ENCODE measurements at regions not wholly inside any gene's neighbourhood (a gene's known extent, or its start where the extent isn't known, plus 50 kb on each side); places are given as distances from the start of the nearest gene placed in this dataset.

- H3K27ac Mint-ChIP-seq: no peak overlapping the region; a peak in 1 of 7 replicates
Measured at GRCh38 chr12:124637581-124637981, 70.2 kb upstream of the NCOR2 start.

More at GRCh38 chr12:124637581-124637981, 70.2 kb upstream of the NCOR2 start:
- no peak overlapping the region for H3K18ac ChIP-seq (ENCODE audit: insufficient read length, low read depth, low read length)
- no peaks in the 10 kb centered on the region for H3K36me3 Mint-ChIP-seq (ENCODE audit: insufficient read depth in 1 of 3, low read depth in 3 of 3)
- no peak overlapping the region for H2BK15ac ChIP-seq (ENCODE audit: low read depth, low read length)
- H2BK20ac ChIP-seq (ENCODE audit: low read depth, low read length, poor library complexity, severe bottlenecking): no peak overlapping the region
- no peak for TF ChIP-seq CTCF (conservative IDR thresholded peaks at IDR 0.05)
- no peak overlapping the region for H4K8ac ChIP-seq (replicated peaks; ENCODE audit: insufficient read length, low read depth, low read length)
- no peaks in the 10 kb centered on the region for H3K9me3 ChIP-seq (ENCODE audit: control insufficient read depth, low read depth, low read length)
- H3K4me1 Mint-ChIP-seq: peaks cover 20 to 21% of the 10 kb centered on the region in 2 experiments
- no peak for DNase-seq
- peaks cover under 1% of the 10 kb centered on the region; the same call in 1 of the 2 replicates for H3K4me1 ChIP-seq (ENCODE audit: insufficient read depth, low read length)
- no peak overlapping the region for H4K91ac ChIP-seq (ENCODE audit: insufficient read length, low read depth, low read length)
- H4K20me1 ChIP-seq (ENCODE audit: control insufficient read depth, insufficient read depth, insufficient read length): no peaks in the 10 kb centered on the region
- no peaks in the 10 kb centered on the region; a peak in 2 of 5 replicates for H3K9me3 Mint-ChIP-seq
- H2AFZ ChIP-seq (ENCODE audit: low read length): no peak overlapping the region
- H3K4ac ChIP-seq (ENCODE audit: low read depth, low read length): no peak overlapping the region
- no peaks in the 10 kb centered on the region for H3K27me3 ChIP-seq (ENCODE audit: insufficient read depth, low read length)
- H3K9ac ChIP-seq (ENCODE audit: extremely low read depth, insufficient read length, low read length): no peak overlapping the region
- no peak overlapping the region for H3K4me2 ChIP-seq (ENCODE audit: insufficient read depth, insufficient read length, low read length)
- no peak overlapping the region for H3T11ph ChIP-seq (ENCODE audit: low read length)
- no peak overlapping the region for H3K23ac ChIP-seq (ENCODE audit: insufficient read length, low read depth, low read length)
- H4K5ac ChIP-seq (ENCODE audit: insufficient read length, low read depth, low read length): no peak overlapping the region
- WGBS (ENCODE audit: extremely low coverage, insufficient read length, low lambda C conversion rate): no CpG with 5 or more reads among the region's 12 CpGs
- no peak overlapping the region for H2AK5ac ChIP-seq (ENCODE audit: insufficient read length, low read length)
- no peaks in the 10 kb centered on the region for H3K79me2 ChIP-seq (ENCODE audit: insufficient read depth, low read length)
- H3K27me3 Mint-ChIP-seq (ENCODE audit: low read depth): peaks cover 9% of the 10 kb centered on the region
- H2BK120ac ChIP-seq (ENCODE audit: low read depth, low read length, poor library complexity, severe bottlenecking): no peak overlapping the region
- H3K79me1 ChIP-seq (ENCODE audit: insufficient read depth, low read depth, low read length, poor library complexity, severe bottlenecking): no peaks in the 10 kb centered on the region
- H3K23me2 ChIP-seq (ENCODE audit: insufficient read length, low read depth, low read length, poor library complexity, severe bottlenecking): no peaks in the 10 kb centered on the region
- no peak overlapping the region for H3K4me3 Mint-ChIP-seq
- H2BK12ac ChIP-seq (ENCODE audit: insufficient read length, low read depth, low read length): no peak overlapping the region
- no peak overlapping the region for H3K27ac ChIP-seq (ENCODE audit: insufficient read length, low read depth, low read length)
- H2BK5ac ChIP-seq (ENCODE audit: insufficient read length, low read length): no peak overlapping the region
- no peak overlapping the region for H3K14ac ChIP-seq (ENCODE audit: insufficient read depth, low read length)
- no peak overlapping the region for H3K56ac ChIP-seq (ENCODE audit: insufficient read length, low read depth, low read length)

All from H9 (cell line).